NCI-H526 (cell line): ENCODE measurements at regions not wholly inside any gene's neighbourhood (a gene's known extent, or its start where the extent isn't known, plus 50 kb on each side); places are given as distances from the start of the nearest gene placed in this dataset.
A peak's percentile ranks its signal among the peaks of the same experiment; 100 is the strongest.

Source experiments
- DNase-seq, 2 experiments: peaks; one replicate each; lab custom pipeline; 2025; lab: John Stamatoyannopoulos, UW

DNA sequence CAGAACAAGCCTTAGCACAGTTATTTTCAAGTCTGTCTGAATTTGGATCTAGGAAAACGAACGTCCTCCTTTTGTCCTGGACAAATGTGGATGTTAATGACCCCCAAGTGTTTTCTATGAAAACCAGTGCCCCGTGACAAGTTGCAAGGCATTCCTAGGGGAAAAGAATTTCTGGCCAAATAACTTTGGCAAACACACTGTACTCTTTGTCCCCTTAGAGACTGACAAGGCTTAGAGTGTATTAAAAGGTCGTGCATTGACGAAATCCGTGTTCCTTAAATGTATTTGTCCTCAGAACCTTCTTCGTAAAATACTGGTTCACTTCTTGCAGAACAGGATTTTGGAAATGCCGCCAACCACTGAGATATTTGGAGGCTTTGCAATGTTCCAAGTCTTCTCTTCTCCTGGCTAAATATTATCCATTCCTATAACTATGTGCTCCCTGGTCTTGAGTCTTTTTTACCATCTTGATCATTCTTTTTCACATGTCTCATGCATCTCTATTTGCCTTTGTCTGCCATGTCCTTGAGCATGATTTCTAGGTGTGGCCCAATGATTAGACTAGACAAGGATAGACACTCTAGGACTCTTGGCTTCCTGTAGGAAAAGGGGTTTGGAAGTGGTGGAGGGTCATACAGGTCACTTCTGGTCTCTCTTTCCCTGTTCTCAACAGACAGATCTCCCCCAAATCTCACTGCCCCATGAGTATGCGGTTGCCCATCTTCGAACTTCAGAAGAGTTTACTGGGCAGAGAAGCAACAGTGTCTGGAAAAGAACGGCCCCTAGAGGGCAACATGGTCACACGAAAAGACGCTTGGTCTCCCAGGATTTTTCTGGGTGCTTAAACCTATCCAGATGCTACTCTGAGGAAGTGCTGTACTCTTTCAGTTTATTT lies 117.5 kb downstream of the EDEM1 start:
- peak; percentile 16 to 68 for DNase-seq

- no peak for DNase-seq
These were observed 118.1 kb downstream of the EDEM1 start for GRCh38 chr3:5305684-5305989.

GRCh38 chr3:5309171-5309570 lies 121.7 kb downstream of the EDEM1 start:
- no peak for DNase-seq

- DNase-seq: no peak
These were observed 122.1 kb downstream of the EDEM1 start for GRCh38 chr3:5309602-5310001.

- DNase-seq: no peak
These were observed 123.0 kb downstream of the EDEM1 start for GRCh38 chr3:5310509-5310908.

DNA sequence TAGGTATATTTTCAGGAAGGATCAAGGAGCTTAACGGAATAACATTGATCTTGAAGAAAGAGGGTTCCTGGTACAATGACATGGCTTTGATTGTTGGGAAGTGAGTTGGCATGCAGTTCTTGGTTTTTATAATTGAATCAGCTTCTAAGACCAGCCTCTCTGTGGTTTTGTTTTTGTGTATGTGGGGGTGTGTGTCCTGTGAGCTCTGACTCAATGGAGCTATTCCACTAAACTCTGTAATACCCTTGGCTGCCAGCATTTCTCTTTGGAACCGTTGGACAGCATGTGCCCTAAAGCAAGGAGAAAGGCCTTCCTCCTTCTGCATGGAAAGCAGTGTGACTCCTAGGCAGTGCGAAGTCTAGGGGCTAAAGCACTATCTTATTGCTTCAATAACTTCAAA lies 124.8 kb downstream of the EDEM1 start:
- no peak for DNase-seq

GRCh38 chr3:5314897-5315296 lies 127.4 kb downstream of the EDEM1 start:
- DNase-seq: no peak

- no peak for DNase-seq
These were observed 130.1 kb downstream of the EDEM1 start for GRCh38 chr3:5317557-5317956.

DNA sequence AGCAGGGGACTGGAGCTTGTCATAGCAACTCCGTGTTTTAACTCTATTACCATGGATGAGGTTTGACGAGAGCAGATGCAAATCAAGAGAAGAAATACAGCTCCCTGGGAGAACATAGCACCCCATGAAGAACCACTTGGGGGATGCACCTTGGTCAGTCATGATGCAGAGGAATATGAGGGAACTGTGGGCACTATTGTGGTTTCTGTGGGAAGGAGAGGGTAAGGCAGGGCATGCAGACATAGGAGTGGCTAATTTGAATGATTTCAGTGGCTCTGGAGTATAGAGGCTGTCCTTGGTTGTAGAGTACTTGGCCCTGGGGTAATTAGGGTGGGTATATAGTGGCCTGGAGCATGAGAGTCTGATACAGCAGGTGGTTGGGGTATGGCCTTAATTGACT lies 131.9 kb downstream of the EDEM1 start:
- DNase-seq: no peak

GRCh38 chr3:5321666-5322340 lies 134.3 kb downstream of the EDEM1 start:
- DNase-seq: no peak

- DNase-seq: no peak
These were observed 137.3 kb downstream of the EDEM1 start for GRCh38 chr3:5324780-5325179.

DNA sequence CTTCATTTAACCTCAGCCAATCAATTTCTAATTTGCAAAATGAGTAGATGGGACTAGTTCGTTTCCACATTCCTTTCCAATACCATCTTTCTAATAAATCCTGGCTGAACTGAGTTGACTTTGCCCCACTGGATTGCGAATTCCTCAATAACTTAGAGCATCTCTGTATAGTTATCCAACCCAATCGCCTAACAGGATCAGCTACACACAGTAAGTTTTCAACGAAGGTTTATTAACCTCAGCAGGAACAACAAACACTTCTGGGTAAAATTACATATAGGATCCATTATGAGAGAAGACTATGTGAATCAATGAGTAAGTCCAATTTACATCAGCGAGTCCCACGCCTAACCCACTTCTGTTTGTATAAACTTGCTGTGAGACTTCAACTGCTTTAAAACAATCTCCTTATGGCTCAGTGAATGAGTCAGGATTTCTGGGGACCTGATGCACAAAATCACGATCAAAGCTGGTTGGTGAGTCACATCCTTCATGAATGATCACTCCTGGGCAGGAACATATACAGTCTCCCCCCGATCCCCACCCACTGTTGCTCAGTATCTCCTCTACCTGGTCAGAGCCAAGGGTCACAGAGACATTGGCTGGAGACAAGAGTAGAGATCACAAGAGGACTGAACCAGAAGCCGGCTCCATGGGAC lies 142.8 kb downstream of the EDEM1 start:
- no peak for DNase-seq

- DNase-seq: no peak
These were observed 144.2 kb downstream of the EDEM1 start for GRCh38 chr3:5331567-5332269.

- DNase-seq: no peak
These were observed 144.9 kb downstream of the EDEM1 start for GRCh38 chr3:5332270-5332956.

DNA sequence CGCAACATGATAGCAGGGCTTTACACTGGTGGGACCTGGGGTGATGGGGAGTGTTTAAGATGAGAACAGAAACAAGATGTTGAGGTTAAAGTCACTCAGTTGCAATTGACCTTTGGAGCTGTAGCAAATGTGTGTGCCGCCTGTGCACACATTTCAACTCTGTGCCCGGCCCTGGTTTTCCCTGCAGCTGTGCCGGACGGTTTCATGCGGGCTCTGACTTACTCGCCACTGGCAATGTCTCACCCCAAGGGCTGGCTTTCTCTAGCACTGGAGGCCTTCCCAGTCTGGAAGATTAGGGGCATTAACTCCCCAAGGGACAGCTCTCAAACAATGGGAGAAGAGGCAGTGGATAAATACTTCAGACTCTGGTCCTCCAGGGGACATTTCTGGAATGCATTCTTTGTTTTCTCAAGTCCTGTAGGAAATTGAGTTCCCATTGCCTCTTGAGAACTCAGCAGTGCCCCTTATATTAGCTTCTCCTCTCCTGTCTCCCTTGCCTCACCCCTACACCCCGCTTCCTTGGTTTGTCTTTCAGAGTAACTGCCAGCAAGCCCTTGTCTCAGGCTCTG lies 152.5 kb downstream of the EDEM1 start:
- no peak for DNase-seq

DNA sequence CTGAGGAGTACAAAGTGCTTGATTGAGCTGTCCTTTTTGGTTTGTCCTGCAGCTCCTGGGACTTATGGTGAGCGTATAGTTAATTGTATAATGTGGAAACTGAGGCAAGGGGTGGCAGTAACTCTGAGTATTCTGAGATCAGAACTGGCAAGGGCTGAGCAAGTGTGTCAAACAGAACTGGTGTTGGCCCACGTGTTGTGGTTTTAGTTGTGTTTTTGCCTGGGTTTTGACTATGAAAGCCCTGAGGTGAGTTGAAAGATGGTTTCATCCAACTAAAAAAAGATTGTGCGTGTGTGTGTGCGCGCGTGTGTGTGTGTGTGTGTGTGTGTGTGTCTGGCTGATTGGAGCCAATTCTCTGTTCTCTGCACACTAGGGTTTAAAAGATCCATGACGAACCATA lies 154.1 kb downstream of the EDEM1 start:
- no peak for DNase-seq

DNA sequence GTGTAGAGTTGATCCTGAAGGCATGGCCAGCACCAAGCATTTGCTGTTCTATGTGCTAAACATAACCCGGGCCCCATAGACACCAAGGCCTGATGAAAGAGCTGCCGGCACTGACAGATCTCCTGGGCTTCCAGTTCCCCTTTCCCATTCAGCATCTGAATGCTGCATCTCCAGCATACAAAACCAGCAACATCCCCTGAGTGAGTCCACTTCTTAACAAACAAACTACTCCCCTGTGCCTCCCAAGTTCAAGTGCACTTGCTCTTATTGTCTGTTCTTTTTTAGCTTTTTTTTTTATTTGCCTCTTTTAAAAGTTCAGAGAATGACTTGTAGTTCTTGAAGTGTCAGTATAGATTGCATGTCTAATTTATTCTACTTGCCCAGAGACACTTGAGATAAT lies 156.0 kb downstream of the EDEM1 start:
- no peak for DNase-seq

DNA sequence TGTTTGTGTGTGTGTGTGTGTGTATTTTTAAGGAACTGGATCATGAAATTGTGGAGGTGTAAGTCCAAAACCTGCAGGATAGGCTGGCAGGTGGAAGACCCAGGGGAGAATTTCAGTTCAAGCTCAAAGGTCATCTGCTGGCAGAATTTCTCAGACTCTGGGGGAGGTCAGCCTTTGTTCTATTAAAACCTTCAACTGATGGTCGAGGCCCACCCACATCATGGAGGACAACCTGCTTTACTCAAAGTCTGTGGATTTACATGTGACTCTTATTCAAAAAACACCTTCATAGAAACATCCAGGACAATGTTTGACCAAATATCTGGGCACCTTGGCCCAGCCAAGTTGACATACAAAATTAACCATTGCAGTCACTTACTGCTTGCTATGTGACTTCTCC lies 157.2 kb downstream of the EDEM1 start:
- no peak for DNase-seq

- DNase-seq: no peak
These were observed 160.0 kb downstream of the EDEM1 start for GRCh38 chr3:5347486-5347885.

- DNase-seq: no peak
These were observed 160.9 kb downstream of the EDEM1 start for GRCh38 chr3:5348229-5348902.

GRCh38 chr3:5349343-5349742 lies 161.8 kb downstream of the EDEM1 start:
- DNase-seq: no peak
